ENCODE measurements at regions not wholly inside any gene's neighbourhood (a gene's known extent, or its start where the extent isn't known, plus 50 kb on each side); places are given as distances from the start of the nearest gene placed in this dataset.
"Not testable (repeated sequence)": the region's sequence is repeated elsewhere in the genome, so short reads cannot be mapped to it uniquely, and the experiment has no call there.

- intact Hi-C loops (cut with micrococcal nuclease), result no loop called here
- Histone ChIP-seq H3K9me3 (ENCODE audit: control insufficient read depth in 1 of 2, insufficient read depth in 1 of 2, low read depth in 1 of 2, low read length in 2 of 2) (no peaks in the 10 kb centered on the region), H3K36me3 (ENCODE audit: control insufficient read depth in 1 of 2, insufficient read depth in 2 of 2, low read length in 2 of 2) (no peaks in the 10 kb centered on the region), H4K20me1 (ENCODE audit: insufficient read depth) (no peaks in the 10 kb centered on the region), H3K4me1 (ENCODE audit: control insufficient read depth in 1 of 2, insufficient read depth in 2 of 2, low read length in 2 of 2) (no peaks in the 10 kb centered on the region), H3K27ac (ENCODE audit: low read depth, low read length) (no peak overlapping the region), H3K4me3 (replicated peaks in 1 of 2; ENCODE audit: low read depth in 1 of 2, low read length in 2 of 2) (no peak overlapping the region), H3K27me3 (ENCODE audit: insufficient read depth, low read length) (no peaks in the 10 kb centered on the region), H3K9me2 (ENCODE audit: insufficient read depth) (no peaks in the 10 kb centered on the region), H3K4me2 (ENCODE audit: low read length) (no peak overlapping the region), H2AFZ (ENCODE audit: low read depth, low read length, poor library complexity, severe bottlenecking) (no peak overlapping the region), H3K9ac (ENCODE audit: low read length) (no peak overlapping the region), H3K79me2 (ENCODE audit: insufficient read depth, low read length) (no peaks in the 10 kb centered on the region)
- ChIA-PET CTCF (no interaction called here), POLR2A (no interaction called here), RAD21 (ENCODE audit: low non-redundant PET in 1 of 2, low total read pairs in 2 of 2, uncharacterized antibody in 2 of 2, unreplicated experiment in 2 of 2) (no interaction called here)
- no peak for DNase-seq (ENCODE audit: low read depth, low spot score)
- BruUV-seq (replicated peaks), result no TSS peak
- TF ChIP-seq EZH2 (IDR thresholded peaks at IDR 0.05) (no peak), SIN3A (IDR thresholded peaks at IDR 0.05; ENCODE audit: low read depth) (no peak)
- ATAC-seq, result no peak
Observed at GRCh38 chr6:14555804-14556203, 438.2 kb downstream of the CD83 start.

GRCh38 chr6:14559746-14560536 lies 442.4 kb downstream of the CD83 start:
- H3K9me3 ChIP-seq (ENCODE audit: control insufficient read depth in 1 of 2, insufficient read depth in 1 of 2, low read depth in 1 of 2, low read length in 2 of 2), result no peaks in the 10 kb centered on the region
- no peak overlapping the region for H3K4me2 ChIP-seq (ENCODE audit: low read length)
- no peak overlapping the region for H3K4me3 ChIP-seq (replicated peaks in 1 of 2; ENCODE audit: low read depth in 1 of 2, low read length in 2 of 2)
- H3K36me3 ChIP-seq (ENCODE audit: control insufficient read depth in 1 of 2, insufficient read depth in 2 of 2, low read length in 2 of 2), result no peaks in the 10 kb centered on the region
- CTCF ChIA-PET, result no interaction called here
- H3K9me2 ChIP-seq (ENCODE audit: insufficient read depth), result no peaks in the 10 kb centered on the region
- no peaks in the 10 kb centered on the region for H3K4me1 ChIP-seq (ENCODE audit: control insufficient read depth in 1 of 2, insufficient read depth in 2 of 2, low read length in 2 of 2)
- H3K27me3 ChIP-seq (ENCODE audit: insufficient read depth, low read length), result no peaks in the 10 kb centered on the region
- POLR2A ChIA-PET, result no interaction called here
- no peaks in the 10 kb centered on the region for H4K20me1 ChIP-seq (ENCODE audit: insufficient read depth)
- no TSS peak for BruUV-seq (replicated peaks)
- no peak overlapping the region for H3K27ac ChIP-seq (ENCODE audit: low read depth, low read length)
- DNase-seq (ENCODE audit: low read depth, low spot score) (no peak), ATAC-seq (no peak)
- no peaks in the 10 kb centered on the region for H3K79me2 ChIP-seq (ENCODE audit: insufficient read depth, low read length)
- H2AFZ ChIP-seq (ENCODE audit: low read depth, low read length, poor library complexity, severe bottlenecking), result no peak overlapping the region
- no peak overlapping the region for H3K9ac ChIP-seq (ENCODE audit: low read length)
- TF ChIP-seq SIN3A (IDR thresholded peaks at IDR 0.05; ENCODE audit: low read depth) (no peak), FOSL1 (IDR thresholded peaks at IDR 0.05; ENCODE audit: low read depth) (no peak)
- RAD21 ChIA-PET (ENCODE audit: low non-redundant PET in 1 of 2, low total read pairs in 2 of 2, uncharacterized antibody in 2 of 2, unreplicated experiment in 2 of 2), result no interaction called here
- intact Hi-C loops (cut with micrococcal nuclease), result no loop called here

GRCh38 chr6:14561563-14561962 lies 444.0 kb downstream of the CD83 start:
- H3K4me2 ChIP-seq (ENCODE audit: low read length); H4K20me1 ChIP-seq (ENCODE audit: insufficient read depth); H3K4me1 ChIP-seq (ENCODE audit: control insufficient read depth in 1 of 2, insufficient read depth in 2 of 2, low read length in 2 of 2); BruUV-seq (replicated peaks); H3K9me3 ChIP-seq (ENCODE audit: control insufficient read depth in 1 of 2, insufficient read depth in 1 of 2, low read depth in 1 of 2, low read length in 2 of 2); H3K4me3 ChIP-seq (replicated peaks in 1 of 2; ENCODE audit: low read depth in 1 of 2, low read length in 2 of 2); RAD21 ChIA-PET (ENCODE audit: low non-redundant PET in 1 of 2, low total read pairs in 2 of 2, uncharacterized antibody in 2 of 2, unreplicated experiment in 2 of 2); H3K36me3 ChIP-seq (ENCODE audit: control insufficient read depth in 1 of 2, insufficient read depth in 2 of 2, low read length in 2 of 2); H3K27ac ChIP-seq (ENCODE audit: low read depth, low read length); H3K9me2 ChIP-seq (ENCODE audit: insufficient read depth); DNase-seq (ENCODE audit: low read depth, low spot score); POLR2A ChIA-PET; H2AFZ ChIP-seq (ENCODE audit: low read depth, low read length, poor library complexity, severe bottlenecking); H3K27me3 ChIP-seq (ENCODE audit: insufficient read depth, low read length); ATAC-seq; intact Hi-C loops (cut with micrococcal nuclease); CTCF ChIA-PET; H3K9ac ChIP-seq (ENCODE audit: low read length); H3K79me2 ChIP-seq (ENCODE audit: insufficient read depth, low read length): not testable (repeated sequence)

Data from HCT116 (cell line).